ENCODE measurements at regions not wholly inside any gene's neighbourhood (a gene's known extent, or its start where the extent isn't known, plus 50 kb on each side); places are given as distances from the start of the nearest gene placed in this dataset.

DNA sequence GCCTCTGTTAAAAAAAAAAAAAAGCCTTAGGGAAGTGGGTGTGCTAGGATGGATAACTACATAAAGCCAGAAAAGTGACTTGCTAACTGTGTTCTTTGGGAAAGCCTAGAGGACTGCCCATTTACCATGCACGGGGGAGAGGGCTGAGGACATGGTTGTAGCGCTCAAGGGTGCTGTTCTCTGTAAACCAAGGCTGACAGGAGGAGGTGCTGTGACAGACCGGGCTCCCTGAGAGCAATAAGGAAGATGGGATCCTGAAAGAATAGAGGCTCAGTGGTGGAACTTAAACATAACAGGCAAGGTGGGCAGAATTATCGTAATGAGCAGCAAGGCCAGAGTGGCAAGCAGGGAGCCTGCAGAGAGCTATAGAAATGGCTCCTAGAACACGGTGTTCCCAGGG lies 98.5 kb upstream of the DISP3 start:
- intact Hi-C loops (cut with micrococcal nuclease; ENCODE audit: unreplicated experiment): no loop called here
- H3K4me1 ChIP-seq (replicated peaks; ENCODE audit: insufficient read depth): no peaks in the 10 kb centered on the region
- CTCF ChIA-PET: no interaction called here
- TF ChIP-seq EZH2 (IDR thresholded peaks at IDR 0.05; ENCODE audit: low read depth) (no peak), CTCF (conservative IDR thresholded peaks at IDR 0.05) (no peak)
- H3K4me2 ChIP-seq: no peak overlapping the region
- no peaks in the 10 kb centered on the region for H4K20me1 ChIP-seq (ENCODE audit: insufficient read depth)
- H3K9me3 ChIP-seq (ENCODE audit: insufficient read depth, low read depth): no peaks in the 10 kb centered on the region
- peaks cover 76% of the 10 kb centered on the region for H3K27me3 ChIP-seq (ENCODE audit: insufficient read depth, low read depth)
- no peak overlapping the region for H3K27ac ChIP-seq
- no peaks in the 10 kb centered on the region for H3K9me2 ChIP-seq (ENCODE audit: insufficient read depth)
- peaks cover 4% of the 10 kb centered on the region; the same call in 1 of the 2 replicates for H3F3A ChIP-seq (ENCODE audit: insufficient read depth, low read depth)
- no peaks in the 10 kb centered on the region for H3K79me2 ChIP-seq (ENCODE audit: low read depth)
- DNase-seq: no peak
- BruUV-seq (replicated peaks): no TSS peak
- H2AFZ ChIP-seq: no peak overlapping the region
- H3K36me3 ChIP-seq (ENCODE audit: low read depth): no peaks in the 10 kb centered on the region
- H3K4me3 ChIP-seq: no peak overlapping the region
- POLR2A ChIA-PET (ENCODE audit: unreplicated experiment): no interaction called here

- intact Hi-C loops (cut with micrococcal nuclease; ENCODE audit: unreplicated experiment): no loop called here
- Histone ChIP-seq H2AFZ (no peak overlapping the region), H3K9me2 (ENCODE audit: insufficient read depth) (no peaks in the 10 kb centered on the region), H4K20me1 (ENCODE audit: insufficient read depth) (no peaks in the 10 kb centered on the region), H3K4me3 (no peak overlapping the region), H3K79me2 (ENCODE audit: low read depth) (no peaks in the 10 kb centered on the region), H3K4me2 (no peak overlapping the region), H3K9me3 (ENCODE audit: insufficient read depth, low read depth) (no peaks in the 10 kb centered on the region), H3K27me3 (ENCODE audit: insufficient read depth, low read depth) (peaks cover 75% of the 10 kb centered on the region), H3F3A (ENCODE audit: insufficient read depth, low read depth) (peaks cover 4% of the 10 kb centered on the region; the same call in 1 of the 2 replicates), H3K27ac (no peak overlapping the region), H3K4me1 (replicated peaks; ENCODE audit: insufficient read depth) (no peaks in the 10 kb centered on the region), H3K36me3 (ENCODE audit: low read depth) (no peaks in the 10 kb centered on the region)
- no peak for DNase-seq
- POLR2A ChIA-PET (ENCODE audit: unreplicated experiment): no interaction called here
- BruUV-seq (replicated peaks): no TSS peak
- TF ChIP-seq CTCF (conservative IDR thresholded peaks at IDR 0.05): no peak
- no peak for TF ChIP-seq EZH2 (IDR thresholded peaks at IDR 0.05; ENCODE audit: low read depth)
- CTCF ChIA-PET: interaction anchor here (0.6 kb wide), 1 partner anchor 82 kb away, joined by 3 read pairs; no protein-coding TSS in a partner anchor
Measured at GRCh38 chr1:11383553-11384169, 95.3 kb upstream of the DISP3 start.

DNA sequence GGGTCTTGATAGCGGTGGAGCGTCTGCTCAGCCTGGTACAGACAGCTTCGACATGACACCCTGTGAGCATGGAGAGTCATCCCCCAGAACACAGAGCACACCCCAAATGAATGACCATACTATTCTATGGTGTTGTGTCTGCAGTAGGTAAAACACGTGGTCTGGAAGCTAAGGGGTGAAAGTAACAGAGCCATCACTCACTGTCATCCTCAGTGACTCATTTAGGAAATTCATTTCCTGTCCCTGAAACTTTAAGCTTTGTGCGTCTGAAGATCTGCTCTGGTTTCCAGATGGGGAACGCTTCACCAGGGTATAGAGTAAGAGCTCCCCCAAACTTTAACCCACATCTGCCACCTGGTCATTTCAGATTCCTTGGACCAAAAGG lies 94.8 kb upstream of the DISP3 start:
- peaks cover 78% of the 10 kb centered on the region for H3K27me3 ChIP-seq (ENCODE audit: insufficient read depth, low read depth)
- peak in 1 of 2 experiments; percentile 35 for DNase-seq
- BruUV-seq (replicated peaks): no TSS peak
- no peaks in the 10 kb centered on the region for H3K4me1 ChIP-seq (replicated peaks; ENCODE audit: insufficient read depth)
- POLR2A ChIA-PET (ENCODE audit: unreplicated experiment): no interaction called here
- no peaks in the 10 kb centered on the region for H4K20me1 ChIP-seq (ENCODE audit: insufficient read depth)
- H3F3A ChIP-seq (ENCODE audit: insufficient read depth, low read depth): peaks cover 4% of the 10 kb centered on the region; the same call in 1 of the 2 replicates
- TF ChIP-seq CTCF (conservative IDR thresholded peaks at IDR 0.05) (no peak), EZH2 (IDR thresholded peaks at IDR 0.05; ENCODE audit: low read depth) (no peak)
- no peaks in the 10 kb centered on the region for H3K79me2 ChIP-seq (ENCODE audit: low read depth)
- no peaks in the 10 kb centered on the region for H3K9me2 ChIP-seq (ENCODE audit: insufficient read depth)
- H3K4me2 ChIP-seq: no peak overlapping the region
- H3K4me3 ChIP-seq: no peak overlapping the region
- CTCF ChIA-PET: interaction anchor here (0.6 kb wide), 1 partner anchor 81 kb away, joined by 3 read pairs; no protein-coding TSS in a partner anchor
- no peak overlapping the region for H2AFZ ChIP-seq
- intact Hi-C loops (cut with micrococcal nuclease; ENCODE audit: unreplicated experiment): no loop called here
- no peaks in the 10 kb centered on the region for H3K9me3 ChIP-seq (ENCODE audit: insufficient read depth, low read depth)
- H3K27ac ChIP-seq: no peak overlapping the region
- no peaks in the 10 kb centered on the region for H3K36me3 ChIP-seq (ENCODE audit: low read depth)

All from PC-9 (cell line).